GM12874 (cell line): ENCODE measurements at regions not wholly inside any gene's neighbourhood (a gene's known extent, or its start where the extent isn't known, plus 50 kb on each side); places are given as distances from the start of the nearest gene placed in this dataset.

Source experiments
- TF ChIP-seq, protein P1 (sequence below): IDR thresholded peaks from 2 replicates; pipeline ENCODE4 v1.5.1; 2011; ENCODE audit warnings: low read depth, mild to moderate bottlenecking, control low read depth, low read length, moderate library complexity; ENCODE audit not compliant: insufficient read depth

DNA sequence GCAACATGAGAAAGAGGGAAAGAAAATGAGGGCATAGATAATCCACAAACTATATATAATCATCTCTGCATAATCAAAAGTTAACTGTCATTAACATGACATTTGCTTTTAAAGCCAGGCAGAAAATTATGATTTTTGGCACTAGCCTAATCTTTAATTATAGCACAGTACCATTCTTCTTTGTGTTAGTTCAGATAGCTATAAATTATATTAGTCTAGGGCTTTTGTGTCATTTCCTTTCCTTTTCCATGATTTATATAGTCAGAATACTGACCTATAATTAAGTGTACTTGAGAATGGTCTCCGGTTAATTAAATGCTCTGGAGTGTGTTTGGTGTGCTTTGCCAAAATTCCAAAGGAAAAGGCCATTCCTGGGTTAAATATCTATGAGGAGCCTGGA lies 441.9 kb upstream of the THRB start:
- TF ChIP-seq, protein P1, sequence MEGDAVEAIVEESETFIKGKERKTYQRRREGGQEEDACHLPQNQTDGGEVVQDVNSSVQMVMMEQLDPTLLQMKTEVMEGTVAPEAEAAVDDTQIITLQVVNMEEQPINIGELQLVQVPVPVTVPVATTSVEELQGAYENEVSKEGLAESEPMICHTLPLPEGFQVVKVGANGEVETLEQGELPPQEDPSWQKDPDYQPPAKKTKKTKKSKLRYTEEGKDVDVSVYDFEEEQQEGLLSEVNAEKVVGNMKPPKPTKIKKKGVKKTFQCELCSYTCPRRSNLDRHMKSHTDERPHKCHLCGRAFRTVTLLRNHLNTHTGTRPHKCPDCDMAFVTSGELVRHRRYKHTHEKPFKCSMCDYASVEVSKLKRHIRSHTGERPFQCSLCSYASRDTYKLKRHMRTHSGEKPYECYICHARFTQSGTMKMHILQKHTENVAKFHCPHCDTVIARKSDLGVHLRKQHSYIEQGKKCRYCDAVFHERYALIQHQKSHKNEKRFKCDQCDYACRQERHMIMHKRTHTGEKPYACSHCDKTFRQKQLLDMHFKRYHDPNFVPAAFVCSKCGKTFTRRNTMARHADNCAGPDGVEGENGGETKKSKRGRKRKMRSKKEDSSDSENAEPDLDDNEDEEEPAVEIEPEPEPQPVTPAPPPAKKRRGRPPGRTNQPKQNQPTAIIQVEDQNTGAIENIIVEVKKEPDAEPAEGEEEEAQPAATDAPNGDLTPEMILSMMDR = no peak

DNA sequence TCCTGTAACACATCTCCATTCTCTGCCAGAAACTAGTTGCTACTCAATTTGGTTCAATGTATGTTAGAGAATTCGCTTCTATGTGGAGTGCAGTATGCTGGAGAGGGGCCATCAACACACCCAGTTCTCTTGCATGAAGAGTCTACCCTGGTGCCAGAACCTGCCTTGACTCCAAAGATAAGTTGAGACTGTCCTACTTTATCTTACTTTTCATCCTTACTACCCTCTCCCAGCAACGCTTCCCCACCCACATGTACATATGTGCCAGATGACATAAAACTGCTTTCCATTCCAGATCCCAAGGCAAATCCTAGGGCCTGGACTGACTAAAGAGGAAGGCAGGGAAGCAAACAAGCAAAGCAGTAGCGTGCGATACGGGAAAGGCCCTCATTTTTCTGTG lies 442.6 kb upstream of the THRB start:
- TF ChIP-seq, protein P1 = no peak

DNA sequence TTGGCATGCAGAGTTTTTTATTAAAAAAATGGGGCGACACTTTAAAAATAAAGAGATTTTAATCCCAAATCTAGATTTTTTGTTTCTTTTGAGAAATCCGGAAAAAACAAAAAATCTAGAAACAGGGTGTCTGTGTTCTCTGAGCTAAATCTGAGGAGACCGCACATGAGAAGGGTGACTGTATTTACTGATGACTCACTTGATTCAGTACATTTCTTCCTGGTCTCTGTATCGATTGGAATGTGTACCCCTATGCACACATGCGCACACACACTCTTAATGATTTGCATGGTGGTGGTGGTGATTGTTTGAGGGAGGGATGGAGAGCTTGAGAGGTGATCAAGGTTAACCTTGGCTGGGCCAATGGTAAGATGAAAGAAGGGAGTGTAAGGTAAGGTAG lies 443.1 kb upstream of the THRB start:
- TF ChIP-seq, protein P1 = no peak

DNA sequence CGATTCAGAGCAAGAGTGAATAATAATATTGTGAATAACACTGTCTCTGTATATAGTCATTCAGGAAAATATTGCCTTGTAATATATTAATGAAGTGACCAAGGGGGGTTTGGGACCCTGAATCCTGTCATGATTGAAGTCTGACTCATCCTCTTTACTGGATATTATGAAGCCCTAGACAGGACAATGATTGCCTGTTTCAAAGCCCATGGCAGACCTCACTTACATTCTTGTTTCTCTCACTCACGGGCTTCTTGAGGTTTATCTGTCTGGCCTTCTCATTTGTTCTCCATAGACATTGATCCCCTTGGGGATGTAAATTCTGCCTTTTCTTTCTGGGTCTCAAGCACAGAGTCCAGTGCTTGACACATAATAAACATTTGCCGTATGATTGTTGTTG lies 449.3 kb upstream of the THRB start:
- TF ChIP-seq, protein P1 = no peak

DNA sequence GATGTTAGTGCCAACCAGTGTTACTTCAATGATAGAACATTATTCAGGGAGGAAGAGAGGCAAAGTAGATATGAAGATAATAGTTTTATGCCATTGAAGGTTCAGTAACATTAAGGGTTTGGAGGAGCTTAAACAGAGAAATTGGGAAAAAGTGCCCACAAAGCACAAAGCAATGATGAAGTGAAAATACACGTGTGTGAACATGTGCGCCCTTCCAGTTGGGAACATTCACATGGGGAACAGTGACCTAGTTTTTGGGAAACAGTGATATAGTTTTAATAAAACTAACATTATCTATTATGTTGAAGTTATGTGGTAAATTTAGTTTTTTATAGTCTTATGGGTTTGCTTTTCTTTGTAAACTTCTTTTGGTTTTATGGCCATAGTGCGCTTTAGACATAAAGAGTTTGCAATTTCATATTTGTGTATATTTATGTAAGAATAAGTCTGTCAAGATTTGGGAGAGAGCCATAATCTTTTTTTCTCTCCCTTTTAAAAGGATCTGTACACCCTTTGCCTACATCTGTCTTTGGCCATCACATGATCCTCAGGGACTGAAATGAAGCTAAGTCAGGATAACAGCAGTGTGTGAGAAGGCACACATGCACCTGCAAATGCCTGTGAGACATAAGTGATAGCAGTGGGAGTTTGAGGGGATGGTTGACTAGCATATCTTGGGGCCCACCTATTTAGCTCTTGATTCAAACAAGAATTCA lies 450.3 kb upstream of the THRB start:
- TF ChIP-seq, protein P1 = no peak

DNA sequence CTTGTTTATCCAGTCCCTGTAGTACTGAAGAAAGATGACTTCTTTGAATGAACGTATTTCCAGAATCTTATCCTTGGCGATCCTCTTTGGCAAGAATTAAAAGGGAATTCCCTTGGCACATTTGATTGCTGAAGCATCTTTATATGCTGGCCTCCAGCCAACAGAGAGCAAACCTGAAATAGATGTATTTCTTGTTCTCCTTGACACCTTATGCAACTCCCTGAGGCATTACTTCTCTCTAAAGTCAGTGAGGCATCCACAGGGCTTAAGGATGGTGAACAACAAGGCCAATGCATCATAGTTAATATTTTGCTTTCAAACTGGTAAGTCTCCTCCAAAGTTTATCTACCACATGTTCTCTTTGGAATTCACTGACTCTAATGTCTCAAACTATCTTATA lies 450.9 kb upstream of the THRB start:
- TF ChIP-seq, protein P1 = no peak

DNA sequence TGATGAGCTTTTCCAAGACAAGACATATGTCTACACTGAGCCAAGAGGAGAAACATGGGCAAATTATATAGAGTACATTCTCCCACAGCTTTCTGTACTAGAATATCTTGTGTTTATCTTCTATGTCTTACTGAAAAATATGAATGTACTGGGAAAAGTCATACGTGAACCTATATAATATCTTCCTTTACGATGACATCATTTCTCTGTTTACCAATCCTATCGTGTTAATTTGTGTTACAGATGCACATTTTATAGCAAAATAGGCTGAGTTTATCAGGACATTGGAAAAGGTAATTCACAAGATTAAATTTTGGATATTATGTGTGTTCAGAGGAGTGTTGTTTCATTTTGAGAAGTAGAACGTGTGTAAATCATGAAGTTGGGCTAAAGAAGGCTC lies 452.5 kb upstream of the THRB start:
- TF ChIP-seq, protein P1 = no peak
